8988T (cell line): ENCODE measurements at regions not wholly inside any gene's neighbourhood (a gene's known extent, or its start where the extent isn't known, plus 50 kb on each side); places are given as distances from the start of the nearest gene placed in this dataset.

ENCODE experiments used
- DNase-seq: peaks from one replicate; pipeline ENCODE4 v3.0.0; 2011

DNA sequence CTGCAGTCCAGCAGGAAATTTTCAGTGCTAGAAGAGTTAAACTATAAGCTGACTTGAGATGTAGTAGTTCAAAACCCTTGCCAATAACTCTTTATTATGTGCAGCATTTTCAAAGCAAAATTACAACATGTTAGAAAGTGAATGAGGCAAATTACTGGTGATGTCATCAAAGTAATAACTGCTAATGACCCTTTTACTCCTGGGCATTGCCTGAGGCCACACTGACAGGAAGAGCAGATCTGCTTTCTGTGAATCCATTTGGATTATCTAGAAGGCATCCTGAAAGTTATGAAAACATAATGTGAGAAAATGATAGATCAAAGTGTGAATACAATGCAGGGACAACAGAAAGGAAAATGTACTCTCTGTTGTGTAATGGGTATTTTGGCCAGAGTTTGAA, 139.6 kb upstream of the TRIB2 start:
- no peak for DNase-seq

- DNase-seq, result no peak
These were observed 139.0 kb upstream of the TRIB2 start for GRCh38 chr2:12577567-12578253.

- no peak for DNase-seq
These were observed 137.7 kb upstream of the TRIB2 start for GRCh38 chr2:12579018-12579417.

- no peak for DNase-seq
These were observed 132.4 kb upstream of the TRIB2 start for GRCh38 chr2:12584338-12584737.

DNA sequence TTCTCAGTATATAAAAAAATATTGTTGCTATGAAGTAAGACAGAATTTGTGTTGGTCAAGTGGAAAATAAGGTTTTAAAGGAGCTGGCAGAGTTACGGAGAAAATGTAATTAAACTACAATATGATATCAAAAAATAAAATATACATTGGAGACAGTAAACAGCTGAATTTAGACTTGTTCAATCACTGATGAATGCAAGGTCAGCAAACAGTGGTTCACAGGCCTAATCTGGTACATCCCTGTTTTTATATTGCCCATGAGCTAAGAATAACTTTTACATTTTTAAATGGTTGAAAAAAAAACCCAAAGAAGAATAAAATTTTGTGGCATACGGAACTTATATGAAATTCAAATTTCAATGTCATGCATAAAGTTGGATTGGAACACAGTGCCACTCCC, 131.0 kb upstream of the TRIB2 start:
- no peak for DNase-seq

GRCh38 chr2:12587228-12587627, 129.5 kb upstream of the TRIB2 start:
- DNase-seq, result no peak

GRCh38 chr2:12587729-12588522, 128.8 kb upstream of the TRIB2 start:
- DNase-seq, result no peak

- no peak for DNase-seq
These were observed 127.8 kb upstream of the TRIB2 start for GRCh38 chr2:12588986-12589385.

DNA sequence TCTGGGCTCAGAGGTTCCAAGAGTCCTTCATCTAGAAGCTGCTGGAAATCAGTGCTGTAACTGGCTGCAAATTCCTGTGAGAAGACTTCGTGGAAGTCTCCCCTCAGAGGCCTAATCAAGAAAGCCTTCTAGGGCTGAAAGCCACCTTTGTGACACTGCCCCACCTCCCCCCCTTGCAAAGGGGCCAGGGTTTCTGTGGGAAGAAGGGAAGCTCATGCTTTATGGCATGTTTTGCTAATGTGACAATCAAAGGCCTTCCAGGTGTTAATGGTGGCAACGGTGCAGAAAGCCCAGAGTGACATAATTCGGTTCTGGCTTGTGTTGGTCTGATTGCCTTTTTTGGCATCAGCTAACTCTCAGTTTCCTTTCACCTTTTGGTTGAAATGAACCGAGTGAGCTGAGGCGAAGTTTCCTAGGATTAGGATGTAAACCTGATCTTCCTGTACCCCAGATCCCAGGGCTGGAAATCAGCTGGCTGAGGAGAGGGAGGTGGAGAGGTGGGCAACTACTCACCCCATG, 126.9 kb upstream of the TRIB2 start:
- no peak for DNase-seq

GRCh38 chr2:12592296-12592695, 124.4 kb upstream of the TRIB2 start:
- DNase-seq, result no peak

DNA sequence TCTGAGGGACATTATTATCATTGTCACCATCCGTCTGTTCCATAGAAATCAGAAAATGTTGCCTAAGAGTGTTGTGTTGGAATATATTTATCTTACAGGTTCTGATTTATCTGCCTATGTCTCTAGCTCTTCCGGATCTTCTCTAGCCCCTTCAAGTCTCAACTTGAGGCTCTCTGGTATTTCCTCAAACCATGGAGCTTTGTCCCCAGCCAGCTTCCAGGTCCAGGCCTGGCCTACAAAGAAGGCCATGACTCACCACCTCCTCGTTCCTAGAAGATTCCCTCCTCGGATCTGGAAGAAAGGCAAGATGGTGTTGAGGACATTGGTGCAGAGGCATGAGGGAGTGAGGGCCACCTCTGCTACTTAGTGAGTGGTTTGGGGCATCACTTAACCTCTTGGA, 122.1 kb upstream of the TRIB2 start:
- no peak for DNase-seq

DNA sequence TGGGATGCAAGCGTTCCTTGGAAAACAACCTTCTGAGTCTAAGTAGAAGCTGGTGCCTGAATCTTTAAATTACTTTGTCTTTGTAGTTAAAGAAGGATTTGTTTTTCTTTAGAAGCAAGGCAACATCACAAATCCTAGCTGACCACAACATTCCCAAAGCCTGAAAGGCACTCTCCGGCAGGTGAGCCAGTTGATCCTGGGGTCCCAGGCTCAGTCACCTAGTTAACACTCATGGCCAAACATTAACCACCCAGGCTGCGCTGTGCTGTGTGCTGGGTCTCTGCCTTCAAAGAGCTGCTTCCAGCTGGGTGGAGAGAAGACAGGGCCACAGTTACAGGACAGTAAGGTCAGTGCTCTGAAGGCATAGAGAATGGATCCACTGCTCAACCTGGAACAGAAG, 120.0 kb upstream of the TRIB2 start:
- DNase-seq, result no peak

GRCh38 chr2:12597610-12598009, 119.1 kb upstream of the TRIB2 start:
- no peak for DNase-seq

- no peak for DNase-seq
These were observed 114.1 kb upstream of the TRIB2 start for GRCh38 chr2:12602661-12603060.

- no peak for DNase-seq
These were observed 112.9 kb upstream of the TRIB2 start for GRCh38 chr2:12603781-12604295.

- no peak for DNase-seq
These were observed 112.4 kb upstream of the TRIB2 start for GRCh38 chr2:12604341-12604740.

DNA sequence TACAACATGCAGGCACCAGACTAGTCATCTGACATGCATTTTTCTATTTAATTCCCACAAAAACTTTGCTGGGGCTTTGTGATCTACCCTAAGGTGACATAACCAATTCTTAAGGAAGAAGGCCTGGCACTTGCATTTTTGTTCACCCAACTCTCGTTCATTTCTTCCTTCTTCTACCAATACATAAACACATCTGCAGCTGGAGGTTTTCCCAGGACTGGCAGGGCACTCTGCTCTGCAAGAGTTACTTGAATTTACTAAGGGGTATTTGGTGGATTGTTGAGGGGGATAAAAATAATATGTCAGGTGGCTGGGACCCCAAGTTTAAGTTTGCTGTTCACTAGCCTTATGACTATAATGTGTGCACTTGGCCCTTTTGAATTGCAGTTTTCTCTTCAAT, 111.4 kb upstream of the TRIB2 start:
- DNase-seq, result no peak

GRCh38 chr2:12605936-12606335, 110.8 kb upstream of the TRIB2 start:
- no peak for DNase-seq

DNA sequence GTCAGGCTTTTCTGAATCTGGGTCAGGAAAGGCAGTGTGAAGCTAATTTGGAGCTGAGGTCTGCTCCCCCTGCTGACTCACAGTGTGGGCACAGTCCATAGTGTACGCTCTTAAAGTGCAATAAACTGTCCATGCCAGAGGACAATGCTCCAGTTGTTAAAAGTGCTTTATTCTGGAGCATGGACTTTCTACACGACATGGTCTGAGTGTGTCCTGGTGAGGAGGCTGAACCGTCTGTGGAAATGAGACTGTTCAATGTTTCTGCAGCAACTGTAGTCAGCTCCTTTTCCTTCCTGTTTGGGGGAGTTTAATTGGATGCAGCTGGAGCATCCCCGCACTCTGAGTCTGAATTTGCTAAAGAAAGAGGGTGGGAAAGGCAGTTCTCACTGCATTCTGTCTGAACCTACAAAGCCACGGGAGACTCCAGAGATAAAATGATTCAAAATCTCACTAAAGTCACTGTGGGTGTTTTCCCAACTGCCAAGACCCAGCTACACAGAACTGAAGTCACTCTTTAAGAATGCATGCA, 110.2 kb upstream of the TRIB2 start:
- no peak for DNase-seq

GRCh38 chr2:12607971-12608370, 108.8 kb upstream of the TRIB2 start:
- DNase-seq, result no peak

- no peak for DNase-seq
These were observed 106.4 kb upstream of the TRIB2 start for GRCh38 chr2:12610314-12610713.

DNA sequence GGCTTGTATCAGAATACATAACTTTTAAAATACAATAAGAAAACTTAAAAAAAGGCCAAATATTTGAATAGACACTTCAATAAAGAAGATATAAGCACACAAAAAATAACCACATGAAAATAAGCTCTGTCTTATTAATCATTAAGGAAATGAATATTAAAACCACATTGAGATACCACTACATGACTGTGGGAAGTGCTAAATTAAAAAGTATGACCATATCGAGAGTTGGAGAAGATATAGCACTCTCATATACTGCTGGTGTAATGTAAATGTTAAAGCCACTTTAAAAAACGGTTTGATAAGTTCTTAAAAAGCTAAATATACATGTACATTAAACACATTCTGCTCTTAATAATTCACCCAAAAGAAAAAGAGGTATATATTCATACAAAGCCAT, 104.6 kb upstream of the TRIB2 start:
- DNase-seq, result no peak

DNA sequence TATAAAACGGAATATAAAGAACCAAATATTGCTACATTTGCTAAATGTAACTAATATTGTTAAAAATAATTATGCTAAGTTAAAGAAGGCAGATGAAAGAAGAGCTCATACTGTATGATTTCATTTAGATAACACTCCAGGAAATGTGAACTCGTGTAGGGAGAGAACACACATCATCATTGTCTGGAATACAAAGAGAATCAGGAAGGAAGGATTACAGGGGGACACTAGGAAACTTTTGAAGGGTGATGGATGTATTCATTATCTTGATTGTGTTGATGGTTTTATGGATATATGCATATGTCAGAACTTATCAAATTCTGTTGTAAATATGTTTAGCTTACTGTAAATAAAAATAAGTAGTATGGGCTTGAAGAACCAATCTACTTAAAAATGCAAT, 104.1 kb upstream of the TRIB2 start:
- DNase-seq, result no peak
